Ishikawa (cell line): ENCODE measurements at regions not wholly inside any gene's neighbourhood (a gene's known extent, or its start where the extent isn't known, plus 50 kb on each side); places are given as distances from the start of the nearest gene placed in this dataset.

ENCODE experiments used
- EGR1 ChIP-seq: IDR thresholded peaks from 2 replicates; pipeline ENCODE4 v1.6.1; 2012
- EP300 ChIP-seq: IDR thresholded peaks from 2 replicates; pipeline ENCODE4 v1.6.1; 2012; ENCODE audit warnings: borderline replicate concordance
- FOXM1 ChIP-seq: IDR thresholded peaks from 2 replicates; pipeline ENCODE4 v1.6.1; 2012; ENCODE audit warnings: low read depth, borderline replicate concordance
- MAX ChIP-seq: IDR thresholded peaks from 2 replicates; pipeline ENCODE4 v1.6.1; 2012
- TAF1 ChIP-seq: IDR thresholded peaks from 2 replicates; pipeline ENCODE4 v1.6.1; 2012; ENCODE audit warnings: low read depth, mild to moderate bottlenecking
- TCF12 ChIP-seq: IDR thresholded peaks from 2 replicates; pipeline ENCODE4 v1.6.1; 2012; ENCODE audit warnings: low read depth
- USF1 ChIP-seq: IDR thresholded peaks from 2 replicates; pipeline ENCODE4 v1.6.1; 2012
- YY1 ChIP-seq: IDR thresholded peaks from 2 replicates; pipeline ENCODE4 v1.6.1; 2012; ENCODE audit warnings: low read depth
- ZBTB7A ChIP-seq: IDR thresholded peaks from 2 replicates; pipeline ENCODE4 v1.6.1; 2012; ENCODE audit warnings: low read depth

- TF ChIP-seq MAX (no peak), YY1 (no peak), USF1 (no peak), EP300 (no peak), EGR1 (no peak), FOXM1 (no peak), TAF1 (no peak), ZBTB7A (no peak), TCF12 (no peak)
These were observed 56.4 kb upstream of the PRSS58 start for GRCh38 chr7:142314281-142314680.
